AG04450 (cell line): ENCODE measurements at regions not wholly inside any gene's neighbourhood (a gene's known extent, or its start where the extent isn't known, plus 50 kb on each side); places are given as distances from the start of the nearest gene placed in this dataset.
A peak's percentile ranks its signal among the peaks of the same experiment; 100 is the strongest.

ENCODE experiments used
- CTCF ChIA-PET: fragments of 300-600, 350-600 bp; formaldehyde crosslinking; extraction: SDS; loops from one replicate; lab custom pipeline; 2022; ENCODE audit warnings: antibody characterized with exemption, inconsistent platforms; lab: Charles Lee
- POLR2A ChIA-PET: fragments of 350-600 bp; formaldehyde crosslinking; extraction: SDS; loops from one replicate; lab custom pipeline; 2021; ENCODE audit warnings: antibody characterized with exemption, inconsistent platforms; lab: Yijun Ruan, JAX
- DNase-seq: peaks from one replicate; pipeline ENCODE4 v3.0.0-alpha.2; 2011; ENCODE audit warnings: low read depth, low spot score
- H3K27ac ChIP-seq: one replicate; pipeline ENCODE4 v1.5.1; 2012; ENCODE audit warnings: low read depth, low read length, control low read depth
- H3K27me3 ChIP-seq: one replicate; pipeline ENCODE4 v1.6.0; 2012; ENCODE audit warnings: low read length; ENCODE audit not compliant: control insufficient read depth, insufficient read depth
- H3K4me3 ChIP-seq: 2 replicates; pipeline ENCODE4 v1.5.1; 2011; ENCODE audit warnings: mild to moderate bottlenecking, low read depth, low read length, control low read depth
- H3K9me3 ChIP-seq: 2 replicates; pipeline ENCODE4 v1.5.1; 2012; ENCODE audit warnings: low read length; ENCODE audit not compliant: control insufficient read depth, insufficient read depth
- CTCF ChIP-seq: IDR thresholded peaks from 2 replicates; pipeline ENCODE4 v1.5.1; 2011; ENCODE audit warnings: low read depth, low read length, control low read depth, inconsistent platforms

GRCh38 chr1:232132572-232132971 is 497.4 kb downstream of the SIPA1L2 start:
- Histone ChIP-seq H3K4me3 (no peak overlapping the region), H3K27ac (no peak overlapping the region), H3K27me3 (no peaks in the 10 kb centered on the region), H3K9me3 (no peaks in the 10 kb centered on the region; the same call in 1 of the 2 replicates)
- TF ChIP-seq CTCF: no peak
- DNase-seq: no peak
- CTCF ChIA-PET: no interaction called here
- POLR2A ChIA-PET: no interaction called here

- ChIA-PET CTCF (interaction anchor here (0.6 kb wide), 1 partner anchor 528 kb away, joined by 3 read pairs; no protein-coding TSS in a partner anchor), POLR2A (no interaction called here)
- H3K27me3 ChIP-seq: no peaks in the 10 kb centered on the region
- no peaks in the 10 kb centered on the region; the same call in 1 of the 2 replicates for H3K9me3 ChIP-seq
- no peak overlapping the region for H3K27ac ChIP-seq
- H3K4me3 ChIP-seq: no peak overlapping the region
- DNase-seq: no peak
- no peak for TF ChIP-seq CTCF
These were observed 498.1 kb downstream of the SIPA1L2 start for GRCh38 chr1:232131715-232132391.

GRCh38 chr1:232130815-232131480 is 499.0 kb downstream of the SIPA1L2 start:
- TF ChIP-seq CTCF: no peak
- Histone ChIP-seq H3K4me3 (no peak overlapping the region), H3K27ac (no peak overlapping the region), H3K9me3 (no peaks in the 10 kb centered on the region; the same call in 1 of the 2 replicates), H3K27me3 (no peaks in the 10 kb centered on the region)
- no peak for DNase-seq
- ChIA-PET POLR2A (no interaction called here), CTCF (no interaction called here)

- ChIA-PET CTCF (interaction anchor here (1.3 kb wide), 1 partner anchor 11 kb away, joined by 4 read pairs; no protein-coding TSS in a partner anchor), POLR2A (no interaction called here)
- no peaks in the 10 kb centered on the region; the same call in 1 of the 2 replicates for H3K9me3 ChIP-seq
- H3K27ac ChIP-seq: no peak overlapping the region
- no peaks in the 10 kb centered on the region for H3K27me3 ChIP-seq
- peak; percentile 34 for DNase-seq
- TF ChIP-seq CTCF: no peak
- H3K4me3 ChIP-seq: no peak overlapping the region
These were observed 500.6 kb downstream of the DISC1 start for GRCh38 chr1:232127190-232127589.
